Mesendoderm (in vitro differentiated cells): ENCODE measurements at regions not wholly inside any gene's neighbourhood (a gene's known extent, or its start where the extent isn't known, plus 50 kb on each side); places are given as distances from the start of the nearest gene placed in this dataset.

Source experiments
- DNase-seq: peaks from one replicate; pipeline ENCODE4 v3.0.0; 2013
- H2AK5ac ChIP-seq: 2 replicates; pipeline ENCODE4 v1.6.1; 2013; ENCODE audit warnings: low read length, inconsistent platforms
- H2BK120ac ChIP-seq: 2 replicates; pipeline ENCODE4 v1.6.1; 2013; ENCODE audit warnings: low read depth, mild to moderate bottlenecking, low read length, moderate library complexity, mixed read lengths
- H2BK15ac ChIP-seq: replicated peaks from 2 replicates; pipeline ENCODE4 v1.6.1; 2013; ENCODE audit warnings: low read depth, mild to moderate bottlenecking, moderate library complexity
- H2BK5ac ChIP-seq: 2 replicates; pipeline ENCODE4 v1.6.1; 2013; ENCODE audit warnings: low read length, inconsistent platforms
- H3K18ac ChIP-seq: 2 replicates; pipeline ENCODE4 v1.6.1; 2013; ENCODE audit warnings: mild to moderate bottlenecking, low read length, mixed read lengths
- H3K23ac ChIP-seq: one replicate; pipeline ENCODE4 v1.6.1; 2013; ENCODE audit warnings: low read length
- H3K27ac ChIP-seq: 2 replicates; pipeline ENCODE4 v1.5.1; 2013; ENCODE audit warnings: low read depth, mild to moderate bottlenecking, inconsistent platforms, low read length, moderate library complexity
- H3K27me3 ChIP-seq: 2 replicates; pipeline ENCODE4 v1.6.1; 2013; ENCODE audit warnings: low read length, control low read depth, mild to moderate bottlenecking, inconsistent platforms; ENCODE audit not compliant: insufficient read depth, poor library complexity
- H3K36me3 ChIP-seq: 2 replicates; pipeline ENCODE4 v1.6.1; 2013; ENCODE audit warnings: low read length, inconsistent platforms; ENCODE audit not compliant: control insufficient read depth, insufficient read depth
- H3K4ac ChIP-seq: one replicate; pipeline ENCODE4 v1.6.1; 2013; ENCODE audit warnings: low read depth, mild to moderate bottlenecking, low read length, moderate library complexity
- H3K4me1 ChIP-seq: 2 replicates; pipeline ENCODE4 v1.6.1; 2013; ENCODE audit warnings: low read depth, low read length, inconsistent platforms; ENCODE audit not compliant: control insufficient read depth
- H3K4me2 ChIP-seq: 2 replicates; pipeline ENCODE4 v1.6.1; 2013; ENCODE audit warnings: low read length
- H3K4me3 ChIP-seq: 2 replicates; pipeline ENCODE4 v1.5.1; 2013; ENCODE audit warnings: mild to moderate bottlenecking, low read length
- H3K56ac ChIP-seq: one replicate; pipeline ENCODE4 v1.6.1; 2013; ENCODE audit warnings: low read length
- H3K79me1 ChIP-seq: 2 replicates; pipeline ENCODE4 v1.6.1; 2013; ENCODE audit warnings: low read length, inconsistent platforms
- H3K79me2 ChIP-seq: 2 replicates; pipeline ENCODE4 v1.6.1; 2013; ENCODE audit warnings: mild to moderate bottlenecking, low read length; ENCODE audit not compliant: control insufficient read depth, insufficient read depth
- H3K9ac ChIP-seq: 2 replicates; pipeline ENCODE4 v1.6.1; 2013; ENCODE audit warnings: low read length, inconsistent platforms
- H4K5ac ChIP-seq: one replicate; pipeline ENCODE4 v1.6.1; 2013; ENCODE audit warnings: low read length
- H4K8ac ChIP-seq: one replicate; pipeline ENCODE4 v1.6.1; 2013; ENCODE audit warnings: low read depth, mild to moderate bottlenecking, control low read depth, low read length, moderate library complexity
- WGBS: extraction: QIAGEN DNeasy Blood & Tissue Kit; methylation state at CpG from one replicate; pipeline ENCODE4 v1.1.7; 2013; ENCODE audit warnings: low lambda C conversion rate, missing lambda C conversion rate; ENCODE audit not compliant: insufficient coverage; ENCODE audit errors: extremely low coverage; 5-methylcytosine and 5-hydroxymethylcytosine counted together

GRCh38 chr11:104588446-104588845 is 309.8 kb downstream of the CASP12 start:
- no peak overlapping the region for H4K5ac ChIP-seq
- WGBS, result no CpG with 5 or more reads among the region's 2 CpGs
- no peak for DNase-seq
- no peak overlapping the region for H3K9ac ChIP-seq
- no peak overlapping the region for H2BK120ac ChIP-seq
- no peak overlapping the region for H2BK15ac ChIP-seq
- no peaks in the 10 kb centered on the region for H3K79me2 ChIP-seq
- H3K56ac ChIP-seq, result no peak overlapping the region
- no peaks in the 10 kb centered on the region for H3K4me1 ChIP-seq
- H3K27me3 ChIP-seq, result no peaks in the 10 kb centered on the region
- H2AK5ac ChIP-seq, result no peak overlapping the region
- no peak overlapping the region for H4K8ac ChIP-seq
- no peak overlapping the region for H3K4me3 ChIP-seq
- no peak overlapping the region for H3K4ac ChIP-seq
- no peak overlapping the region for H3K27ac ChIP-seq
- no peaks in the 10 kb centered on the region for H3K79me1 ChIP-seq
- no peak overlapping the region for H3K4me2 ChIP-seq
- no peak overlapping the region for H3K18ac ChIP-seq
- no peak overlapping the region for H3K23ac ChIP-seq
- no peaks in the 10 kb centered on the region for H3K36me3 ChIP-seq
- no peak overlapping the region for H2BK5ac ChIP-seq

GRCh38 chr11:104584823-104585222 is 313.4 kb downstream of the CASP12 start:
- DNase-seq, result no peak
- Histone ChIP-seq H3K27me3 (no peaks in the 10 kb centered on the region), H3K4me1 (no peaks in the 10 kb centered on the region), H3K79me2 (no peaks in the 10 kb centered on the region), H2AK5ac (no peak overlapping the region), H4K8ac (no peak overlapping the region), H4K5ac (no peak overlapping the region), H3K27ac (no peak overlapping the region), H2BK5ac (no peak overlapping the region), H2BK15ac (no peak overlapping the region), H2BK120ac (no peak overlapping the region), H3K4me2 (no peak overlapping the region), H3K56ac (no peak overlapping the region), H3K4ac (no peak overlapping the region), H3K36me3 (no peaks in the 10 kb centered on the region), H3K9ac (no peak overlapping the region), H3K4me3 (no peak overlapping the region), H3K23ac (no peak overlapping the region), H3K18ac (no peak overlapping the region), H3K79me1 (no peaks in the 10 kb centered on the region)
- no CpG with 5 or more reads among the region's 2 CpGs for WGBS

- no peak overlapping the region for H3K56ac ChIP-seq
- no peak overlapping the region for H3K9ac ChIP-seq
- no peak overlapping the region for H3K23ac ChIP-seq
- no peaks in the 10 kb centered on the region for H3K4me1 ChIP-seq
- H3K4ac ChIP-seq, result no peak overlapping the region
- no peak overlapping the region for H3K18ac ChIP-seq
- H2AK5ac ChIP-seq, result no peak overlapping the region
- WGBS, result no CpG with 5 or more reads among the region's 10 CpGs
- H2BK5ac ChIP-seq, result no peak overlapping the region
- no peaks in the 10 kb centered on the region for H3K27me3 ChIP-seq
- no peak for DNase-seq
- no peak overlapping the region for H2BK15ac ChIP-seq
- no peak overlapping the region for H4K5ac ChIP-seq
- no peak overlapping the region for H2BK120ac ChIP-seq
- no peak overlapping the region for H3K4me3 ChIP-seq
- no peak overlapping the region for H3K4me2 ChIP-seq
- no peaks in the 10 kb centered on the region for H3K36me3 ChIP-seq
- no peak overlapping the region for H4K8ac ChIP-seq
- no peak overlapping the region for H3K27ac ChIP-seq
- H3K79me1 ChIP-seq, result no peaks in the 10 kb centered on the region
- no peaks in the 10 kb centered on the region for H3K79me2 ChIP-seq
These were observed 314.4 kb downstream of the CASP12 start for GRCh38 chr11:104583857-104584256.

- Histone ChIP-seq H3K4me1 (no peaks in the 10 kb centered on the region), H3K79me2 (no peaks in the 10 kb centered on the region), H3K27me3 (no peaks in the 10 kb centered on the region), H2BK120ac (no peak overlapping the region), H3K36me3 (no peaks in the 10 kb centered on the region), H3K4me2 (no peak overlapping the region), H3K4me3 (no peak overlapping the region), H3K27ac (no peak overlapping the region), H2BK5ac (no peak overlapping the region), H3K4ac (no peak overlapping the region), H3K56ac (no peak overlapping the region), H4K8ac (no peak overlapping the region), H3K9ac (no peak overlapping the region), H2AK5ac (no peak overlapping the region), H3K18ac (no peak overlapping the region), H4K5ac (no peak overlapping the region), H3K23ac (no peak overlapping the region), H3K79me1 (no peaks in the 10 kb centered on the region), H2BK15ac (no peak overlapping the region)
- no CpG with 5 or more reads among the region's 2 CpGs for WGBS
- DNase-seq, result no peak
These were observed 315.8 kb downstream of the CASP12 start for GRCh38 chr11:104582431-104582830.

- no peak overlapping the region for H3K27ac ChIP-seq
- no peaks in the 10 kb centered on the region for H3K4me1 ChIP-seq
- H3K79me2 ChIP-seq, result no peaks in the 10 kb centered on the region
- H3K9ac ChIP-seq, result no peak overlapping the region
- no peaks in the 10 kb centered on the region for H3K27me3 ChIP-seq
- no peak overlapping the region for H3K4me2 ChIP-seq
- H3K79me1 ChIP-seq, result no peaks in the 10 kb centered on the region
- no peak overlapping the region for H2BK120ac ChIP-seq
- H3K4ac ChIP-seq, result no peak overlapping the region
- no peak overlapping the region for H2BK15ac ChIP-seq
- no peak overlapping the region for H2BK5ac ChIP-seq
- no peak overlapping the region for H3K56ac ChIP-seq
- no peak overlapping the region for H4K5ac ChIP-seq
- H3K4me3 ChIP-seq, result no peak overlapping the region
- peak; percentile 22 for DNase-seq
- H4K8ac ChIP-seq, result no peak overlapping the region
- no peak overlapping the region for H3K18ac ChIP-seq
- H3K23ac ChIP-seq, result no peak overlapping the region
- no peaks in the 10 kb centered on the region for H3K36me3 ChIP-seq
- no peak overlapping the region for H2AK5ac ChIP-seq
- no CpG with 5 or more reads among the region's 2 CpGs for WGBS
These were observed 316.8 kb downstream of the CASP12 start for GRCh38 chr11:104581246-104581980.

GRCh38 chr11:104573441-104573990 is 324.7 kb downstream of the CASP12 start:
- Histone ChIP-seq H3K4me1 (no peaks in the 10 kb centered on the region), H3K79me1 (no peaks in the 10 kb centered on the region), H2BK5ac (no peak overlapping the region), H3K27me3 (no peaks in the 10 kb centered on the region), H2AK5ac (no peak overlapping the region), H3K36me3 (no peaks in the 10 kb centered on the region), H3K4me2 (no peak overlapping the region), H3K18ac (no peak overlapping the region), H3K27ac (no peak overlapping the region), H3K23ac (no peak overlapping the region), H3K9ac (no peak overlapping the region), H3K79me2 (no peaks in the 10 kb centered on the region), H3K4ac (no peak overlapping the region), H4K8ac (no peak overlapping the region), H2BK120ac (no peak overlapping the region), H2BK15ac (no peak overlapping the region), H3K4me3 (no peak overlapping the region), H3K56ac (no peak overlapping the region), H4K5ac (no peak overlapping the region)
- no peak for DNase-seq
